ENCODE measurements at regions not wholly inside any gene's neighbourhood (a gene's known extent, or its start where the extent isn't known, plus 50 kb on each side); places are given as distances from the start of the nearest gene placed in this dataset.

DNA sequence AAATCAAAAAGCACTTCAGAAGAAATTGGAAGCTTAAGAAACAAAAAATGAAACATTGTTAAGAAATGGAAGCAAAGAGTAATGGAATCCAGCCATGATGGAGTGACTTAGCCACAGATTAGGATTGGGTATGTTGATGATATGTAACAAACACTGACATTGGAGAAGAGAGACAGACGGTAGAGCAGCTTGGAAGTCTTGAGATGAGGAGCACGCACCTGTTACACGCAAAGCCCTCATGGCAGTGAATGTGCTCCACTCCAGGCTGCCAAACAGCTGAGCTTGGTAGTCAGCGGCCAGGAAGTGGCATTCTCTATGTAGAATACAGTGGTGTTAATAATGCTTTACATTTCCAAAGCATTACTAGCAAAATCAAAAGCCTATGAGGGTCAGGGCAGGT lies 56.9 kb upstream of the GPRIN3 start:
- no peak for DNase-seq (ENCODE audit: low read depth in 2 of 2)

- DNase-seq (ENCODE audit: low read depth in 2 of 2), result no peak
These were observed 56.2 kb upstream of the GPRIN3 start for GRCh38 chr4:89363786-89364185.

GRCh38 chr4:89358935-89359638 lies 51.5 kb upstream of the GPRIN3 start:
- no peak for DNase-seq (ENCODE audit: low read depth in 2 of 2)

GRCh38 chr4:89357787-89358186 lies 50.2 kb upstream of the GPRIN3 start:
- DNase-seq (ENCODE audit: low read depth in 2 of 2), result no peak

All from fibroblast of skin of left biceps (primary cell).